Lung (tissue), 11 donors: ENCODE measurements at regions not wholly inside any gene's neighbourhood (a gene's known extent, or its start where the extent isn't known, plus 50 kb on each side); places are given as distances from the start of the nearest gene placed in this dataset.

Experiments used
- ATAC-seq: fragments of 200-7000 bp; cut with Tn5 transposase; one replicate; pipeline ENCODE4 v1.9.1; 2020; ENCODE audit warnings: moderate number of reproducible peaks; ENCODE audit not compliant: insufficient read depth, low FRiP score
- DNase-seq, 3 donors: peaks; one replicate each; pipeline ENCODE4 v3.0.0-alpha.2; 2013 to 2017
- H3K27ac ChIP-seq, 2 donors: one replicate each; pipeline ENCODE4 v1.5.1; 2013; ENCODE audit warnings: mild to moderate bottlenecking in 2 of 2, moderate library complexity in 2 of 2, control low read depth in 1 of 2, inconsistent platforms in 1 of 2, low read depth in 1 of 2, low read length in 1 of 2
- H3K27me3 ChIP-seq, 3 donors: one replicate each; pipeline ENCODE4 v1.5.1; 2013; ENCODE audit warnings: low read length in 2 of 3; ENCODE audit not compliant: control insufficient read depth in 3 of 3, insufficient read depth in 3 of 3
- H3K36me3 ChIP-seq, 4 donors: one replicate each; pipeline ENCODE4 v1.5.1; 2013; ENCODE audit warnings: low read length in 4 of 4, mild to moderate bottlenecking in 1 of 4, moderate library complexity in 1 of 4; ENCODE audit not compliant: control insufficient read depth in 4 of 4, insufficient read depth in 4 of 4
- H3K4me1 ChIP-seq, 5 donors: one replicate each; pipeline ENCODE4 v1.5.1; 2013; ENCODE audit warnings: low read length in 5 of 5, mild to moderate bottlenecking in 2 of 5, moderate library complexity in 1 of 5; ENCODE audit not compliant: control insufficient read depth in 5 of 5, insufficient read depth in 5 of 5
- H3K4me3 ChIP-seq: one replicate; pipeline ENCODE4 v1.5.1; 2013; ENCODE audit warnings: mild to moderate bottlenecking, control low read depth, moderate library complexity
- H3K9ac ChIP-seq, 2 donors: one replicate each; pipeline ENCODE4 v1.5.1; 2013; ENCODE audit warnings: low read length in 2 of 2, control low read depth in 1 of 2; ENCODE audit not compliant: insufficient read depth in 1 of 2
- H3K9me3 ChIP-seq, 4 donors: one replicate each; pipeline ENCODE4 v1.5.1; 2013; ENCODE audit warnings: low read length in 3 of 4, mild to moderate bottlenecking in 1 of 4, moderate library complexity in 1 of 4; ENCODE audit not compliant: control insufficient read depth in 4 of 4, insufficient read depth in 3 of 4
- CTCF ChIP-seq: IDR thresholded peaks from 2 replicates; pipeline ENCODE4 v1.5.1; 2012; ENCODE audit warnings: mild to moderate bottlenecking; ENCODE audit errors: control extremely low read depth, extremely low read depth
- WGBS, 2 donors: extraction: QIAGEN DNeasy Blood & Tissue Kit; methylation state at CpG; one replicate each; pipeline ENCODE4 v1.1.7; 2013; 5-methylcytosine and 5-hydroxymethylcytosine counted together
- donor health status: control.
- donor health status: control.
- donor health status: Bipolar disorder and iron deficiency.
- donor health status: healthy.
- donor health status: DM: yes; HTN: yes; CAD: no.

- no peak for TF ChIP-seq CTCF
- peaks cover 0 to 4% (median 0%) of the 10 kb centered on the region in 4 donors for H3K9me3 ChIP-seq
- no peak overlapping the region for H3K27ac ChIP-seq
- DNase-seq (no peak), ATAC-seq (no peak)
- H3K9ac ChIP-seq: no peak overlapping the region
- no peak overlapping the region for H3K4me3 ChIP-seq
- H3K27me3 ChIP-seq: no peaks in the 10 kb centered on the region
- peaks cover 0 to 2% (median 0%) of the 10 kb centered on the region in 5 donors for H3K4me1 ChIP-seq
- WGBS, 2 donors: 72% methylated on average over 3 of the region's 3 CpGs
- no peaks in the 10 kb centered on the region for H3K36me3 ChIP-seq
These were observed 91.7 kb upstream of the CLMP start for GRCh38 chr11:123286761-123287160.

GRCh38 chr11:123286255-123286654 is 91.2 kb upstream of the CLMP start:
- Histone ChIP-seq H3K4me1 (peaks cover 0 to 2% (median 0%) of the 10 kb centered on the region in 5 donors), H3K9me3 (peaks cover 0 to 4% (median 0%) of the 10 kb centered on the region in 4 donors), H3K9ac (no peak overlapping the region), H3K27me3 (no peaks in the 10 kb centered on the region), H3K4me3 (no peak overlapping the region), H3K36me3 (no peaks in the 10 kb centered on the region), H3K27ac (no peak overlapping the region)
- no peak for TF ChIP-seq CTCF
- 73 to 80% methylated on average over 5 of the region's 5 CpGs for WGBS, 2 donors
- no peak for ATAC-seq
- DNase-seq: no peak

GRCh38 chr11:123284454-123284853 is 89.4 kb upstream of the CLMP start:
- Histone ChIP-seq H3K27ac (no peak overlapping the region), H3K9me3 (peaks cover 0 to 4% (median 0%) of the 10 kb centered on the region in 4 donors), H3K4me1 (peaks cover 0 to 2% (median 0%) of the 10 kb centered on the region in 5 donors), H3K9ac (no peak overlapping the region), H3K36me3 (no peaks in the 10 kb centered on the region), H3K27me3 (no peaks in the 10 kb centered on the region), H3K4me3 (no peak overlapping the region)
- ATAC-seq (no peak), DNase-seq (no peak)
- TF ChIP-seq CTCF: no peak
- WGBS, 2 donors: 47 to 54% methylated on average over 2 of the region's 2 CpGs

GRCh38 chr11:123282597-123282996 is 87.5 kb upstream of the CLMP start:
- Histone ChIP-seq H3K36me3 (no peaks in the 10 kb centered on the region), H3K4me1 (peaks cover 0 to 2% (median 0%) of the 10 kb centered on the region in 5 donors), H3K9me3 (peaks cover 0 to 2% (median 0%) of the 10 kb centered on the region in 4 donors), H3K4me3 (no peak overlapping the region), H3K27ac (no peak overlapping the region), H3K27me3 (peaks cover 0 to 2% (median 0%) of the 10 kb centered on the region in 3 donors), H3K9ac (no peak overlapping the region)
- TF ChIP-seq CTCF: no peak
- DNase-seq: no peak
- ATAC-seq: no peak
- 58 to 72% methylated on average over 6 of the region's 6 CpGs for WGBS, 2 donors
